ENCODE measurements at regions not wholly inside any gene's neighbourhood (a gene's known extent, or its start where the extent isn't known, plus 50 kb on each side); places are given as distances from the start of the nearest gene placed in this dataset.

DNA sequence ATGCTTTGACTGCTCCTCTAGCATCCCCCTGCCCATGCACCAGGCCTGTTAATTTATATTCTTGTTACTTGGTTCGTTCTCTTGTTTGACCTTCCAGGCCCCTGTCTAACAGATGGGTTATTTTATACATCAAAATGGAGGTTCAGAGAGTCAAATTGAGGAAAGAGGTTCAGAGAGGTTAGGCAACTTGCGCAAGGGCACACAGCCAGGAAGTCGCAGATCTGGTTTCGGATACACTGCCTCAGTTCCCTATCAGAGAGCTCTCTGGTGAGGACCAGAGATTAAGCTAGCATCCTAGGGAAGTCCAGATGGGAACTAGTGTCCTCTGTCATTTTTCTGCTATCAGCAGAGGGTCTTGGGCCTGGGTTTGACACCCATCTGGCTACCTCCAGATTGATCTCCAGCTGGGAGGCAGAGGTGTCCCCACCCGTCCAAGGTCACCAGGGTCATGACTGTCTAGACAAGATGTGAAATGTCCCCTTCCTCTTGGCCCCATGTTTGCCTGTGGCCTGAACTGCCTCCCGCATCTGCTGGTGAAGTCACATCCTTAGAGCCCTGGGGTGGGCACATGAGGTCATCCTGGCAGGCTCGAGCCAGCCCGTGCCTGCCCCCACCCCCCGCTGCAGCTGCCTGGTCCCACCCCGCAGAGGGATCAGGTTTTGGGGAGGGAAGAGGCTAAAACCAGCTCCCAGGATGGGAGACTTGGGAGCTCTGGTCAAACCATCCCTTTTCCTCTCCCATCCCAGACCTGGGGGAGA, 84.3 kb upstream of the NCOR2 start:
- ATAC-seq: no peak
- TF ChIP-seq ZC3H10 (CRISPR knock-in tag; IDR thresholded peaks at IDR 0.05) (no peak), SNAI2 (CRISPR knock-in tag; IDR thresholded peaks at IDR 0.05) (0 out of 2 replicates have a peak, but pooled peaks have one; percentile 23), ZFP30 (CRISPR knock-in tag; IDR thresholded peaks at IDR 0.05) (no peak)

DNA sequence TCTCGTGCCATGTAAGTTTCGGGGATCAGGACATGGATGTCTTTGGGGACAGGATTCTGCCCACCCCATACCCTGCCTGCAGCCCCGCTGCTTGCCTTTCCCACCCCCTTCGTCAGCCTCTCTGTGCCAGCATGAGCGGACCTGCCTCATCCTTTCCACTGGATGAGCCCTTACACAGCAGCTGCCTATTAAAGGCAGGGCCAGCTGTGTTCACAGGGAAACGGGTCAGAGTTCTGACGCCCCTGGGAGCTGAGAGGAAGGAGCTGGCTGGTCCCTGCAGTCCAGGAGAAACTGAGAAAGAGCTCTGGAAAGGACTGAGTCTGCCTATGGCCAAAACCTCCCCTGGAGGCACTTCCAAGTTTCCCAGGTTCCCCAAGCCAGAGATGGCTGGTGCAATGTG, 83.5 kb upstream of the NCOR2 start:
- TF ChIP-seq ZNF8 (CRISPR knock-in tag; IDR thresholded peaks at IDR 0.05) (no peak), ZNF565 (CRISPR knock-in tag; conservative IDR thresholded peaks at IDR 0.05; ENCODE audit: low read depth) (no peak), CREB5 (CRISPR knock-in tag; IDR thresholded peaks at IDR 0.05; ENCODE audit: low read depth) (no peak), ZC3H10 (CRISPR knock-in tag; IDR thresholded peaks at IDR 0.05) (no peak), CSDC2 (CRISPR knock-in tag; IDR thresholded peaks at IDR 0.05) (no peak), OSR1 (CRISPR knock-in tag; IDR thresholded peaks at IDR 0.05) (no peak), GLIS3 (CRISPR knock-in tag; IDR thresholded peaks at IDR 0.05) (no peak), ARNTL (CRISPR knock-in tag; IDR thresholded peaks at IDR 0.05; ENCODE audit: borderline replicate concordance, low read depth) (no peak), BACH2 (CRISPR knock-in tag; IDR thresholded peaks at IDR 0.05; ENCODE audit: borderline replicate concordance) (no peak), ISL1 (CRISPR knock-in tag; IDR thresholded peaks at IDR 0.05) (no peak), ZNF70 (CRISPR knock-in tag; IDR thresholded peaks at IDR 0.05) (no peak), TSHZ2 (CRISPR knock-in tag; IDR thresholded peaks at IDR 0.05) (no peak), ZFP3 (CRISPR knock-in tag; IDR thresholded peaks at IDR 0.05) (no peak), ZFP30 (CRISPR knock-in tag; IDR thresholded peaks at IDR 0.05) (no peak), TCF4 (CRISPR knock-in tag; IDR thresholded peaks at IDR 0.05; ENCODE audit: borderline replicate concordance) (no peak), PATZ1 (CRISPR knock-in tag; IDR thresholded peaks at IDR 0.05; ENCODE audit: borderline replicate concordance) (no peak), TOX (CRISPR knock-in tag; IDR thresholded peaks at IDR 0.05; ENCODE audit: borderline replicate concordance) (no peak), RARB (CRISPR knock-in tag; IDR thresholded peaks at IDR 0.05) (no peak), PPARA (CRISPR knock-in tag; IDR thresholded peaks at IDR 0.05; ENCODE audit: borderline replicate concordance) (no peak)
- TF ChIP-seq, protein P1, sequence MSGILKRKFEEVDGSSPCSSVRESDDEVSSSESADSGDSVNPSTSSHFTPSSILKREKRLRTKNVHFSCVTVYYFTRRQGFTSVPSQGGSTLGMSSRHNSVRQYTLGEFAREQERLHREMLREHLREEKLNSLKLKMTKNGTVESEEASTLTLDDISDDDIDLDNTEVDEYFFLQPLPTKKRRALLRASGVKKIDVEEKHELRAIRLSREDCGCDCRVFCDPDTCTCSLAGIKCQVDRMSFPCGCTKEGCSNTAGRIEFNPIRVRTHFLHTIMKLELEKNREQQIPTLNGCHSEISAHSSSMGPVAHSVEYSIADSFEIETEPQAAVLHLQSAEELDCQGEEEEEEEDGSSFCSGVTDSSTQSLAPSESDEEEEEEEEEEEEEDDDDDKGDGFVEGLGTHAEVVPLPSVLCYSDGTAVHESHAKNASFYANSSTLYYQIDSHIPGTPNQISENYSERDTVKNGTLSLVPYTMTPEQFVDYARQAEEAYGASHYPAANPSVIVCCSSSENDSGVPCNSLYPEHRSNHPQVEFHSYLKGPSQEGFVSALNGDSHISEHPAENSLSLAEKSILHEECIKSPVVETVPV (CRISPR knock-in tag; IDR thresholded peaks at IDR 0.05): no peak
- no peak for ATAC-seq

DNA sequence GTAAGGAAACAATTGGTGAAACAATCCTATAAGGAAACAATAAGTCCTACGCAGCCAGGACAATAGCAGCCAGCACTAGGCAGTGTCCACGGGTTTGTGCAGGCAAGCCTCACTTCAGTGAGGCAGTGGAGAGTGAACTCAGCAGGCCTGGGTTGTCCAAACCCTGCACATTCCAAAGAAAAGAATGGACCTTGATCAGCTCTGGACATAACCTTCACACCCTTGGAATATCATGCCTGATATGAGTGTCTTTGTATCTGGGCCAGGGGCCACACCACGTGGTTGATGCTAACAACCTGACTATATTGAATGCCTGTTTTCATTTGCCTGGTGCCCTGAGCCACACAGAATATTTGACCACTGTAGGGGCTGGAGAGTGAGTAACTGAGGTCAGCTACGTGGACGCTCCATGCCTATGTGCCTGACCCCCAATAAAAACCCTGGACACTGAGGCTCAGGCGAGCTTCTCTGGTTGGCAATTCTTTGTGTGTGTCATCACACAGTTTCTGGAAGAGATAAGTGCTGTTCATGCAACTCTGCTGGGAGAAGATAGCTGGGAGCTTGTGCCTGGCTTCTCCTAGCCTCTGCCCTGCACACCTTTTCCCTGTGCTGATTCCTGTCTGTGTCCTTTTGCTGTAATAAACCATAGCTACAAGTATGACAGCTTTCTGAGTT, 81.4 kb upstream of the NCOR2 start:
- ATAC-seq: no peak
- TF ChIP-seq GLIS3 (CRISPR knock-in tag; IDR thresholded peaks at IDR 0.05) (no peak), TOX (CRISPR knock-in tag; IDR thresholded peaks at IDR 0.05; ENCODE audit: borderline replicate concordance) (no peak), OSR1 (CRISPR knock-in tag; IDR thresholded peaks at IDR 0.05) (no peak), ISL1 (CRISPR knock-in tag; IDR thresholded peaks at IDR 0.05) (no peak), ZNF565 (CRISPR knock-in tag; conservative IDR thresholded peaks at IDR 0.05; ENCODE audit: low read depth) (no peak), ZFP30 (CRISPR knock-in tag; IDR thresholded peaks at IDR 0.05) (no peak), ZC3H10 (CRISPR knock-in tag; IDR thresholded peaks at IDR 0.05) (no peak), RARB (CRISPR knock-in tag; IDR thresholded peaks at IDR 0.05) (no peak), ZFP3 (CRISPR knock-in tag; IDR thresholded peaks at IDR 0.05) (no peak), BACH2 (CRISPR knock-in tag; IDR thresholded peaks at IDR 0.05; ENCODE audit: borderline replicate concordance) (no peak), PPARA (CRISPR knock-in tag; IDR thresholded peaks at IDR 0.05; ENCODE audit: borderline replicate concordance) (no peak), ARNTL (CRISPR knock-in tag; IDR thresholded peaks at IDR 0.05; ENCODE audit: borderline replicate concordance, low read depth) (no peak), TCF4 (CRISPR knock-in tag; IDR thresholded peaks at IDR 0.05; ENCODE audit: borderline replicate concordance) (no peak), ZNF70 (CRISPR knock-in tag; IDR thresholded peaks at IDR 0.05) (no peak)
- TF ChIP-seq, protein P2, sequence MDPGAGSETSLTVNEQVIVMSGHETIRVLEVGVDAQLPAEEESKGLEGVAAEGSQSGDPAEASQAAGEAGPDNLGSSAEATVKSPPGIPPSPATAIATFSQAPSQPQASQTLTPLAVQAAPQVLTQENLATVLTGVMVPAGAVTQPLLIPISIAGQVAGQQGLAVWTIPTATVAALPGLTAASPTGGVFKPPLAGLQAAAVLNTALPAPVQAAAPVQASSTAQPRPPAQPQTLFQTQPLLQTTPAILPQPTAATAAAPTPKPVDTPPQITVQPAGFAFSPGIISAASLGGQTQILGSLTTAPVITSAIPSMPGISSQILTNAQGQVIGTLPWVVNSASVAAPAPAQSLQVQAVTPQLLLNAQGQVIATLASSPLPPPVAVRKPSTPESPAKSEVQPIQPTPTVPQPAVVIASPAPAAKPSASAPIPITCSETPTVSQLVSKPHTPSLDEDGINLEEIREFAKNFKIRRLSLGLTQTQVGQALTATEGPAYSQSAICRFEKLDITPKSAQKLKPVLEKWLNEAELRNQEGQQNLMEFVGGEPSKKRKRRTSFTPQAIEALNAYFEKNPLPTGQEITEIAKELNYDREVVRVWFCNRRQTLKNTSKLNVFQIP (CRISPR knock-in tag; IDR thresholded peaks at IDR 0.05; ENCODE audit: borderline replicate concordance, low read depth): no peak
- TF ChIP-seq, protein P1 (CRISPR knock-in tag; IDR thresholded peaks at IDR 0.05): no peak

Measured in SK-N-SH treated with all-trans-retinoic acid at 6 μM for 48 hours (cell line).